ENCODE measurements at regions not wholly inside any gene's neighbourhood (a gene's known extent, or its start where the extent isn't known, plus 50 kb on each side); places are given as distances from the start of the nearest gene placed in this dataset.
"Not testable (repeated sequence)": the region's sequence is repeated elsewhere in the genome, so short reads cannot be mapped to it uniquely, and the experiment has no call there.

DNA sequence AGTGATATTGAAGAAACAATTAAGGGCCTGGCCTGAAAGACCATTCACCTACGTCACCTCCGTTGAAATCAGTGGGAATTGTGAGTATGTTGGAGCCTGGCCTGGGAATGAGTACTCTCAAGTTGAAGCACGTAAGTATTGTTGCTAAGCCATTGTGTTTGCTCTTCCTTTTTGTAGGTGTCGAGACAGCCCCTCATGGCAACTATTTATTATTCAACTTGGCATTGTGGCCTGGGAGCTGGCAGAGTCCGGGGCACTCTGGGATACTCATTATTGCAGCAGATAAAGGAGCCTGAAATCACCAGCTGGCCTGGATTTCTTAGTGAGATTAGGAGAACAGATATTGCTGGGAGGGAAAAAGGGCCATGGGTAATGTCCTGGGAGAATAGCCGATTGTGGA, 147.4 kb downstream of the C12orf75 start:
- in situ Hi-C loops (cut with HindIII; ENCODE audit: low sequenced_read_pairs): no loop called here

DNA sequence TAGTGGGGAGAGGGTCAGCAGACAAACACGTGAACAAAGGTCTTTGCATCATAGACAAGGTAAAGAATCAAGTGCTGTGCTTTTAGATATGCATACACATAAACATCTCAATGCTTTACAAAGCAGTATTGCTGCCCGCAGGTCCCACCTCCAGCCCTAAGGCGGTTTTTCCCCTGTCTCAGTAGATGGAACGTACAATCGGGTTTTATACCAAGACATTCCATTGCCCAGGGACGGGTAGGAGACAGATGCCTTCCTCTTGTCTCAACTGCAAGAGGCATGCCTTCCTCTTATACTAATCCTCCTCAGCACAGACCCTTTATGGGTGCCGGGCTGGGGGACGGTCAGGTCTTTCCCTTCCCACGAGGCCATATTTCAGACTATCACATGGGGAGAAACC, 148.3 kb downstream of the C12orf75 start:
- H3K4me3 ChIP-seq (ENCODE audit: low read depth, low read length); in situ Hi-C loops (cut with HindIII; ENCODE audit: low sequenced_read_pairs); DNase-seq (ENCODE audit: low read depth): not testable (repeated sequence)

More for the DNA sequence above, 147.4 kb downstream of the C12orf75 start:
- no peak overlapping the region for H3K4me3 ChIP-seq (ENCODE audit: low read depth, low read length)
- DNase-seq (ENCODE audit: low read depth): no peak
- TF ChIP-seq, protein P1, sequence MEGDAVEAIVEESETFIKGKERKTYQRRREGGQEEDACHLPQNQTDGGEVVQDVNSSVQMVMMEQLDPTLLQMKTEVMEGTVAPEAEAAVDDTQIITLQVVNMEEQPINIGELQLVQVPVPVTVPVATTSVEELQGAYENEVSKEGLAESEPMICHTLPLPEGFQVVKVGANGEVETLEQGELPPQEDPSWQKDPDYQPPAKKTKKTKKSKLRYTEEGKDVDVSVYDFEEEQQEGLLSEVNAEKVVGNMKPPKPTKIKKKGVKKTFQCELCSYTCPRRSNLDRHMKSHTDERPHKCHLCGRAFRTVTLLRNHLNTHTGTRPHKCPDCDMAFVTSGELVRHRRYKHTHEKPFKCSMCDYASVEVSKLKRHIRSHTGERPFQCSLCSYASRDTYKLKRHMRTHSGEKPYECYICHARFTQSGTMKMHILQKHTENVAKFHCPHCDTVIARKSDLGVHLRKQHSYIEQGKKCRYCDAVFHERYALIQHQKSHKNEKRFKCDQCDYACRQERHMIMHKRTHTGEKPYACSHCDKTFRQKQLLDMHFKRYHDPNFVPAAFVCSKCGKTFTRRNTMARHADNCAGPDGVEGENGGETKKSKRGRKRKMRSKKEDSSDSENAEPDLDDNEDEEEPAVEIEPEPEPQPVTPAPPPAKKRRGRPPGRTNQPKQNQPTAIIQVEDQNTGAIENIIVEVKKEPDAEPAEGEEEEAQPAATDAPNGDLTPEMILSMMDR (IDR thresholded peaks at IDR 0.05; ENCODE audit: low read depth, low read length, missing control alignments): no peak

DNA sequence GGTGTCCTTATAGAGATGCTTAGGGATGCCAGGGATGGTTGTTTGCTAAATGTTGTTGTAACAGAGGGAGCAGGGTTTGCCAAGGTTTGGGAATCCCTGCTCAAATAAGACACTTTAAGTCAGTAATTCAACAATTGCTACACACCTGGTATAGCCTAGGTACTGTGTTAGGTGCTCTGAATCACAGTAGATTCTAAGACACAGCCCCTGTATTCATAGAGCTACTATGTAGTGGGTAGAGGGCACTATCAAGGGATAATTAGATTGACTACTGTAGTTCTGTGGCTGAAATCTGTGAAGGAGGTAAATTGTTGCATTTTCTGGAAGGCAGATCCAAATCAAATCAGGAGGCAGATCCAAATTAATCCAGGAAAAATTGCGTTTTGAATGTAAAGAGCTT, 149.2 kb downstream of the C12orf75 start:
- TF ChIP-seq, protein P1 (IDR thresholded peaks at IDR 0.05; ENCODE audit: low read depth, low read length, missing control alignments): no peak
- H3K4me3 ChIP-seq (ENCODE audit: low read depth, low read length): no peak overlapping the region
- DNase-seq (ENCODE audit: low read depth): no peak
- in situ Hi-C loops (cut with HindIII; ENCODE audit: low sequenced_read_pairs): no loop called here

DNA sequence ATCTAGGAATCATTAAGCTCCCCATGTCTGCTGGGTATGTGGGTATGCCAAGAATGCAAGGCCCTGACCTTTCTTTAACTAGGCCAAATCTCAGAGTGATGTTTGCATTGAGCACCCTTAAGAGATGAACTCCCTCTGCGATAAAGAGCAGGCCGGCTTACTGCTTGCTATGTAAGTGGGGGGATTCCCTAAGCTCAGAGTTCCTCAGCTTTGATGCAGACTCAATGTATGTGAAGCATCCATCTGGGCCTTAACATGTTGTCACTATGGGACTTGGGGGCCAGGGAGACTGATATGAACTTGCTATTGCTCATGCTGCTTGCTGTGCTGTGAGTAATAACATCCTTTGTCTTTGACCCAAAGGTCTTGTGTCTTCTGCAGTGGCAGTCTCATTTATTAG, 149.7 kb downstream of the C12orf75 start:
- TF ChIP-seq, protein P1 (IDR thresholded peaks at IDR 0.05; ENCODE audit: low read depth, low read length, missing control alignments): no peak
- H3K4me3 ChIP-seq (ENCODE audit: low read depth, low read length): no peak overlapping the region
- DNase-seq (ENCODE audit: low read depth): no peak
- in situ Hi-C loops (cut with HindIII; ENCODE audit: low sequenced_read_pairs): no loop called here

DNA sequence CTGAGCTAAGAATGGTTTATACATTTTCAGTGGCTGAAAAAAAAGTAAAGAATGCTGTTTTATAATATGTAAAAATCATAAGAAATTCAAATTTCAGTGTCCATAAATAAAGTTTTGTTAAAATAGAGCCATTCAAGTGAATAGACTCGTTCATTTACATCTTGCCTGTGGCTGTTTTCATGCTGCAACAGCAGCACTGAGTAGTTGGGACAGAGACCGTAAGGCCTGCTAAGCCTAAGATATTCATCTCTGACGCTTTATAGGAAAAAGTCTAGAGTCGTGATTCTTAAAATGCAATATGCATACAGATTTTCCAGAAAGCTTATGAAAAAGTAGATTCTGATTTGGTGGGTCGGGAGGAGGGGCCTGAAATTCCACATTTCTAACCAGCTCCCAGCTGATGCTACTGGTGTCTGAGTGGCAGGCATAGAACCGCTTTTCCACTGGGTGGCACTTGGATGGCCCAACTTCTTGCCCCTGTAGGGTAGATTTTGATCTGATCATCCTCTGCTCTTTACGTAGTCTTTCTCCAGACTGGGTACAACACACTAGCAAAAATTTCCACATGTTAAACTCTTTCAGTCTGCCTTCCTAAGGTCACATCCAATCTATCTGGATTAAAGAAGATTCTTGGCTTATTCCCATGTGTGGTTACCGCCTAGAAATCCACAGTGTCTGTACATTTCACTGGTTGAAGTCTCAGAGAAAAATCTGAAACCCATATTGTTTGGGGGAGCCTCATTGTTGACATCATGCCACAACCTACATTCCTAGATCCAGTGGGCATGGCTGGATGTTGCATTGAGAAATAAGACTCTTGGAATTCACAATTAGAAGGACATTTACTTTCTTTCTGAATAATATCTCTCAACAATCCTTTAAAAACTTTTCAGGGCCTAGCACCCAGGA, 151.2 kb downstream of the C12orf75 start:
- in situ Hi-C loops (cut with HindIII; ENCODE audit: low sequenced_read_pairs): no loop called here
- TF ChIP-seq, protein P1 (IDR thresholded peaks at IDR 0.05; ENCODE audit: low read depth, low read length, missing control alignments): no peak
- no peak for DNase-seq (ENCODE audit: low read depth)
- no peak overlapping the region for H3K4me3 ChIP-seq (ENCODE audit: low read depth, low read length)

- TF ChIP-seq, protein P1 (IDR thresholded peaks at IDR 0.05; ENCODE audit: low read depth, low read length, missing control alignments): no peak
- H3K4me3 ChIP-seq (ENCODE audit: low read depth, low read length): no peak overlapping the region
- in situ Hi-C loops (cut with HindIII; ENCODE audit: low sequenced_read_pairs): no loop called here
- DNase-seq (ENCODE audit: low read depth): no peak
Measured at GRCh38 chr12:105482951-105483350, 152.5 kb downstream of the C12orf75 start.

DNA sequence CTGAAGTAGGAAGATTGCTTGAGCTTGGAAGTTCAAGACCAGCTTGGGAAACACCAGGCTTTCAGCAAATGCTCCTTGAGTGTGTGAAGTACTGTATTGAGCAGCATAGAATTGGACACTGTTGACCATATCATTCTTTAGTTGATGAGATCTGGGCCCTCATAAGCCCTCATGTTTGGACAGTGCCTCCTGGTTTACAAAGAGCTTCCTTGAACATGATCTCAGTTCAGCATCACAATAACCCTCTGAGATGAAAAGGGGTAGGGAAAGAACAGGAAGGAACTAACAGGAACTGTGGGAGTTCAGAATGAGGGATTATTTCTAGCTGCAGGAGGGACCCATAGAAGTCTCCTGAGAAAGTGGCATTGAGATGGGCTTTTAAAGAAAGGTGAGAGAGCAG, 153.2 kb downstream of the C12orf75 start:
- TF ChIP-seq, protein P1 (IDR thresholded peaks at IDR 0.05; ENCODE audit: low read depth, low read length, missing control alignments): no peak
- in situ Hi-C loops (cut with HindIII; ENCODE audit: low sequenced_read_pairs): no loop called here
- H3K4me3 ChIP-seq (ENCODE audit: low read depth, low read length): no peak overlapping the region
- DNase-seq (ENCODE audit: low read depth): no peak
